Colonic mucosa (tissue), 4 donors: ENCODE measurements at regions not wholly inside any gene's neighbourhood (a gene's known extent, or its start where the extent isn't known, plus 50 kb on each side); places are given as distances from the start of the nearest gene placed in this dataset.

Source experiments
- DNase-seq: peaks from one replicate; pipeline ENCODE4 v3.0.0-alpha.2; 2020
- H3K27ac ChIP-seq: fragments of 200-600 bp; one replicate; pipeline ENCODE4 v1.8.0; 2021
- H3K27me3 ChIP-seq: fragments of 200-600 bp; one replicate; pipeline ENCODE4 v1.8.0; 2021
- H3K36me3 ChIP-seq: fragments of 200-600 bp; one replicate; pipeline ENCODE4 v1.8.0; 2021
- H3K4me1 ChIP-seq: fragments of 200-600 bp; one replicate; pipeline ENCODE4 v1.8.0; 2021; ENCODE audit warnings: mild to moderate bottlenecking
- H3K4me3 ChIP-seq: fragments of 200-600 bp; one replicate; pipeline ENCODE4 v1.8.0; 2021
- H3K9ac ChIP-seq, 2 donors: one replicate each; pipeline ENCODE4 v1.7.0; 2013; ENCODE audit warnings: control low read depth in 2 of 2, low read depth in 2 of 2, low read length in 2 of 2
- H3K9me3 ChIP-seq: fragments of 200-600 bp; one replicate; pipeline ENCODE4 v1.8.0; 2021
- CTCF ChIP-seq: fragments of 200-600 bp; IDR thresholded peaks from one replicate; pipeline ENCODE4 v1.8.0; 2022; ENCODE audit warnings: antibody characterized with exemption, mild to moderate bottlenecking
- intact Hi-C: fragments of 100-400 bp; cut with DNase I; formaldehyde crosslinking; loops from one replicate; pipeline ENCODE4 v1.14.1; 2022
- donor health status: healthy.
- donor health status: DM: no; HTN: no; CAD: no.
- donor health status: DM: no; HTN: no; CAD: no.

GRCh38 chr5:155239803-155240202, 226.2 kb downstream of the KIF4B start:
- H3K9me3 ChIP-seq: no peaks in the 10 kb centered on the region
- H3K27ac ChIP-seq: no peak overlapping the region
- DNase-seq: no peak
- TF ChIP-seq CTCF: no peak
- no peak overlapping the region for H3K9ac ChIP-seq
- H3K27me3 ChIP-seq: no peaks in the 10 kb centered on the region
- H3K36me3 ChIP-seq: no peaks in the 10 kb centered on the region
- no peaks in the 10 kb centered on the region for H3K4me1 ChIP-seq
- no peak overlapping the region for H3K4me3 ChIP-seq
- intact Hi-C loops: no loop called here

- no peaks in the 10 kb centered on the region for H3K9me3 ChIP-seq
- no peak for DNase-seq
- no peak overlapping the region for H3K27ac ChIP-seq
- no peak overlapping the region for H3K9ac ChIP-seq
- no peaks in the 10 kb centered on the region for H3K36me3 ChIP-seq
- no peak overlapping the region for H3K4me3 ChIP-seq
- no peaks in the 10 kb centered on the region for H3K4me1 ChIP-seq
- H3K27me3 ChIP-seq: no peaks in the 10 kb centered on the region
- no peak for TF ChIP-seq CTCF
- intact Hi-C loops: no loop called here
Measured at GRCh38 chr5:155250596-155250995, 237.0 kb downstream of the KIF4B start.

- Histone ChIP-seq H3K9me3 (no peaks in the 10 kb centered on the region), H3K4me1 (no peaks in the 10 kb centered on the region), H3K27ac (no peak overlapping the region), H3K36me3 (no peaks in the 10 kb centered on the region), H3K9ac (no peak overlapping the region), H3K4me3 (no peak overlapping the region), H3K27me3 (no peaks in the 10 kb centered on the region)
- intact Hi-C loops: no loop called here
- no peak for DNase-seq
- no peak for TF ChIP-seq CTCF
Measured at GRCh38 chr5:155252025-155252424, 238.5 kb downstream of the KIF4B start.

- Histone ChIP-seq H3K9me3 (no peaks in the 10 kb centered on the region), H3K36me3 (no peaks in the 10 kb centered on the region), H3K9ac (no peak overlapping the region), H3K27ac (no peak overlapping the region), H3K4me3 (no peak overlapping the region), H3K27me3 (no peaks in the 10 kb centered on the region), H3K4me1 (no peaks in the 10 kb centered on the region)
- no peak for TF ChIP-seq CTCF
- DNase-seq: no peak
- intact Hi-C loops: no loop called here
Measured at GRCh38 chr5:155252717-155253116, 239.2 kb downstream of the KIF4B start.

- no peak for TF ChIP-seq CTCF
- Histone ChIP-seq H3K9ac (no peak overlapping the region), H3K27ac (no peak overlapping the region), H3K4me1 (no peaks in the 10 kb centered on the region), H3K27me3 (no peaks in the 10 kb centered on the region), H3K4me3 (no peak overlapping the region), H3K9me3 (no peaks in the 10 kb centered on the region), H3K36me3 (no peaks in the 10 kb centered on the region)
- intact Hi-C loops: no loop called here
- no peak for DNase-seq
Measured at GRCh38 chr5:155254399-155254798, 240.8 kb downstream of the KIF4B start.

GRCh38 chr5:155258161-155258560, 244.6 kb downstream of the KIF4B start:
- no peak overlapping the region for H3K27ac ChIP-seq
- DNase-seq: no peak
- H3K4me1 ChIP-seq: no peaks in the 10 kb centered on the region
- TF ChIP-seq CTCF: no peak
- H3K9ac ChIP-seq: no peak overlapping the region
- intact Hi-C loops: no loop called here
- no peaks in the 10 kb centered on the region for H3K27me3 ChIP-seq
- no peak overlapping the region for H3K4me3 ChIP-seq
- H3K36me3 ChIP-seq: no peaks in the 10 kb centered on the region
- no peaks in the 10 kb centered on the region for H3K9me3 ChIP-seq
